CD4-positive, CD25-positive, alpha-beta regulatory T cell (primary cell): ENCODE measurements at regions not wholly inside any gene's neighbourhood (a gene's known extent, or its start where the extent isn't known, plus 50 kb on each side); places are given as distances from the start of the nearest gene placed in this dataset.

Experiments used
- ATAC-seq, 2 donors: fragments of 150-1000 bp; cut with Tn5 transposase; one replicate each; pipeline ENCODE4 v1.10.0; 2021; ENCODE audit warnings: low read depth in 2 of 2, moderate number of reproducible peaks in 2 of 2, moderate library complexity in 1 of 2
- DNase-seq, 3 donors: peaks; one replicate each; pipeline versions ENCODE4 v3.0.0 to v3.0.0-alpha.2; 2012 to 2022; ENCODE audit warnings: mixed read lengths in 1 of 3
- H3K27ac ChIP-seq: one replicate; pipeline ENCODE4 v1.7.0; 2013; ENCODE audit warnings: mild to moderate bottlenecking, low read length; ENCODE audit not compliant: insufficient read depth, poor library complexity, severe bottlenecking
- H3K27me3 ChIP-seq: one replicate; pipeline ENCODE4 v1.7.0; 2013; ENCODE audit warnings: low read length; ENCODE audit not compliant: control insufficient read depth, insufficient read depth
- H3K36me3 ChIP-seq: one replicate; pipeline ENCODE4 v1.7.0; 2013; ENCODE audit warnings: mild to moderate bottlenecking, low read length, moderate library complexity; ENCODE audit not compliant: control insufficient read depth, insufficient read depth
- H3K4me1 ChIP-seq: 2 replicates; pipeline ENCODE4 v1.7.0; 2013; ENCODE audit warnings: mild to moderate bottlenecking, low read length; ENCODE audit not compliant: insufficient read depth, control insufficient read depth, poor library complexity, severe bottlenecking
- H3K4me3 ChIP-seq: one replicate; pipeline ENCODE4 v1.7.0; 2013; ENCODE audit warnings: low read depth, mild to moderate bottlenecking, low read length, moderate library complexity
- H3K9me3 ChIP-seq, 2 experiments: 1 replicate in 1 of 2; 2 replicates in 1 of 2; pipeline ENCODE4 v1.7.0; 2013; ENCODE audit warnings: low read length in 2 of 2, mild to moderate bottlenecking in 1 of 2, moderate library complexity in 1 of 2; ENCODE audit not compliant: control insufficient read depth in 2 of 2
- H3K27ac Mint-ChIP-seq, 3 donors: one replicate each; pipeline ENCODE4 v1.8.0; 2020 to 2022; ENCODE audit warnings: mild to moderate bottlenecking in 3 of 3, mixed read lengths in 3 of 3, moderate library complexity in 2 of 3
- H3K27me3 Mint-ChIP-seq: one replicate; pipeline ENCODE4 v1.8.0; 2022; ENCODE audit warnings: mild to moderate bottlenecking, mixed read lengths
- H3K36me3 Mint-ChIP-seq: one replicate; pipeline ENCODE4 v1.8.0; 2020; ENCODE audit warnings: mixed read lengths
- H3K4me1 Mint-ChIP-seq, 4 donors: one replicate each; pipeline ENCODE4 v1.8.0; 2020 to 2022; ENCODE audit warnings: mixed read lengths in 4 of 4, mild to moderate bottlenecking in 1 of 4
- H3K4me3 Mint-ChIP-seq, 4 donors: one replicate each; pipeline ENCODE4 v1.8.0; 2020 to 2022; ENCODE audit warnings: mild to moderate bottlenecking in 4 of 4, mixed read lengths in 4 of 4, moderate library complexity in 3 of 4
- H3K9me3 Mint-ChIP-seq, 7 donors: one replicate each; pipeline ENCODE4 v1.8.0; 2020 to 2022; ENCODE audit warnings: mixed read lengths in 7 of 7, mild to moderate bottlenecking in 3 of 7, moderate library complexity in 2 of 7

DNA sequence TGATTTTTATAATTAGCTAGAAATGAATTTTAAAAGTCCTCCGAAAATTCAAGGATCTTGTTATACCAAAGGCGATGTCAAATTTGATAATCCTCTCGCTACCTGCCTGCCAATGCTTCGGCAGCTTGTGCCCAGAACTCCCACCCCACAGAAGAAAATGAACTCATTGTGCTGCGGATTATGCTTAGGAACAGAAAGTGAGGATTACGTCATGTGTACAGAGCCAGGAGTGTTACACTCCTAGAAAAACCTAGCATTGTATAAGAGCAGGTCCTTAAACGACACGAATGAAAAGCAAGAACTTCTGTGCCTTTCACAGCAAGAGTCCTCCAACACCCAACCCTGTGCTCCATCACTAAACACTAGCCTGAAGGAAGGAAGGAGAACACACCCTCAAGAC, 168.3 kb downstream of the RNF152 start:
- Mint-ChIP-seq H3K36me3 (no peaks in the 10 kb centered on the region), H3K4me3 (no peak overlapping the region), H3K27me3 (no peaks in the 10 kb centered on the region), H3K27ac (no peak overlapping the region), H3K4me1 (no peaks in the 10 kb centered on the region), H3K9me3 (peaks cover 0 to 4% (median 0%) of the 10 kb centered on the region in 7 donors)
- Histone ChIP-seq H3K9me3 (no peaks in the 10 kb centered on the region), H3K27ac (no peak overlapping the region), H3K36me3 (no peaks in the 10 kb centered on the region), H3K4me1 (no peaks in the 10 kb centered on the region), H3K27me3 (no peaks in the 10 kb centered on the region), H3K4me3 (no peak overlapping the region)
- ATAC-seq (no peak), DNase-seq (no peak)

GRCh38 chr18:61722247-61722646, 170.6 kb downstream of the RNF152 start:
- Histone ChIP-seq H3K9me3 (no peaks in the 10 kb centered on the region), H3K27ac (no peak overlapping the region), H3K36me3 (no peaks in the 10 kb centered on the region), H3K4me1 (no peaks in the 10 kb centered on the region), H3K4me3 (no peak overlapping the region), H3K27me3 (no peaks in the 10 kb centered on the region)
- no peak for ATAC-seq
- Mint-ChIP-seq H3K9me3 (peaks cover 0 to 4% (median 0%) of the 10 kb centered on the region in 7 donors), H3K4me3 (no peak overlapping the region), H3K27ac (no peak overlapping the region), H3K36me3 (no peaks in the 10 kb centered on the region), H3K4me1 (no peaks in the 10 kb centered on the region), H3K27me3 (no peaks in the 10 kb centered on the region)
- no peak for DNase-seq

- H3K4me3 ChIP-seq: no peak overlapping the region
- peaks cover 0 to 4% (median under 1%) of the 10 kb centered on the region in 7 donors for H3K9me3 Mint-ChIP-seq
- H3K36me3 Mint-ChIP-seq: no peaks in the 10 kb centered on the region
- H3K4me1 Mint-ChIP-seq: no peaks in the 10 kb centered on the region
- DNase-seq (no peak), ATAC-seq (no peak)
- H3K4me3 Mint-ChIP-seq: no peak overlapping the region
- H3K27me3 ChIP-seq: no peaks in the 10 kb centered on the region
- H3K9me3 ChIP-seq: no peaks in the 10 kb centered on the region
- H3K36me3 ChIP-seq: no peaks in the 10 kb centered on the region
- no peaks in the 10 kb centered on the region for H3K4me1 ChIP-seq
- no peak overlapping the region for H3K27ac Mint-ChIP-seq
- H3K27ac ChIP-seq: no peak overlapping the region
- H3K27me3 Mint-ChIP-seq: no peaks in the 10 kb centered on the region
These were observed 172.3 kb downstream of the RNF152 start for GRCh38 chr18:61720496-61720895.

GRCh38 chr18:61719671-61720070, 173.1 kb downstream of the RNF152 start:
- ATAC-seq (no peak), DNase-seq (no peak)
- H3K27me3 Mint-ChIP-seq: no peaks in the 10 kb centered on the region
- no peaks in the 10 kb centered on the region for H3K4me1 Mint-ChIP-seq
- Histone ChIP-seq H3K4me1 (no peaks in the 10 kb centered on the region), H3K27ac (no peak overlapping the region), H3K9me3 (no peaks in the 10 kb centered on the region), H3K27me3 (no peaks in the 10 kb centered on the region), H3K36me3 (no peaks in the 10 kb centered on the region), H3K4me3 (no peak overlapping the region)
- H3K27ac Mint-ChIP-seq: no peak overlapping the region
- no peaks in the 10 kb centered on the region for H3K36me3 Mint-ChIP-seq
- peaks cover 0 to 2% (median 0%) of the 10 kb centered on the region in 7 donors for H3K9me3 Mint-ChIP-seq
- H3K4me3 Mint-ChIP-seq: no peak overlapping the region

- Histone ChIP-seq H3K4me1 (no peaks in the 10 kb centered on the region), H3K4me3 (no peak overlapping the region), H3K27ac (no peak overlapping the region), H3K9me3 (no peaks in the 10 kb centered on the region), H3K27me3 (no peaks in the 10 kb centered on the region), H3K36me3 (no peaks in the 10 kb centered on the region)
- Mint-ChIP-seq H3K4me3 (no peak overlapping the region), H3K36me3 (no peaks in the 10 kb centered on the region), H3K27me3 (no peaks in the 10 kb centered on the region), H3K9me3 (peaks cover 0 to 2% (median 0%) of the 10 kb centered on the region in 7 donors), H3K27ac (no peak overlapping the region), H3K4me1 (no peaks in the 10 kb centered on the region)
- ATAC-seq (no peak), DNase-seq (no peak)
These were observed 173.9 kb downstream of the RNF152 start for GRCh38 chr18:61718944-61719343.

- DNase-seq (no peak), ATAC-seq (no peak)
- Histone ChIP-seq H3K4me3 (no peak overlapping the region), H3K27ac (no peak overlapping the region), H3K36me3 (no peaks in the 10 kb centered on the region), H3K9me3 (no peaks in the 10 kb centered on the region), H3K27me3 (no peaks in the 10 kb centered on the region), H3K4me1 (no peaks in the 10 kb centered on the region)
- H3K4me3 Mint-ChIP-seq: no peak overlapping the region
- H3K36me3 Mint-ChIP-seq: no peaks in the 10 kb centered on the region
- no peaks in the 10 kb centered on the region for H3K4me1 Mint-ChIP-seq
- H3K27me3 Mint-ChIP-seq: peaks cover 4% of the 10 kb centered on the region
- no peak overlapping the region for H3K27ac Mint-ChIP-seq
- H3K9me3 Mint-ChIP-seq: peaks cover 0 to 2% (median 0%) of the 10 kb centered on the region in 7 donors
These were observed 178.4 kb downstream of the RNF152 start for GRCh38 chr18:61714421-61714820.

DNA sequence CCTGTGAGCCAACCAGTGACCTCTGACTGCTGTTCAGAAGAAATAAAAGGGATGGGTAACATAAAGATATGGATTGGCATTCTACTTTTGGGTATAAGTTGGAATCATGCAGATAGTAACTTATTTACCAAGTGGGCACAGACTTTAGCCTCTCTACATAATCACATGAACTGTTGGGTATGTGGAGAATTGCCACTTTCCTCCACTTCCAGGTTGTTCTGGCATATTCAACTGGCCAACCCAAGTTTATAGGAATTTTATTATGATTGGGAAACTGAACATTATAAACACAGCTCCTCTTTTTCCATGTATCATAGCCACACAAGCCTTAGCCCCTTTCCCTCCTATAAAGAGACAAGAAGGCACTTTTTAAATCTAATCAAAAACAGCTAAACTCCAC, 179.3 kb downstream of the RNF152 start:
- no peak overlapping the region for H3K4me3 Mint-ChIP-seq
- Histone ChIP-seq H3K4me1 (no peaks in the 10 kb centered on the region), H3K4me3 (no peak overlapping the region), H3K36me3 (no peaks in the 10 kb centered on the region), H3K9me3 (no peaks in the 10 kb centered on the region), H3K27ac (no peak overlapping the region), H3K27me3 (no peaks in the 10 kb centered on the region)
- no peaks in the 10 kb centered on the region for H3K4me1 Mint-ChIP-seq
- peaks cover 0 to 2% (median 0%) of the 10 kb centered on the region in 7 donors for H3K9me3 Mint-ChIP-seq
- ATAC-seq (no peak), DNase-seq (no peak)
- H3K27ac Mint-ChIP-seq: no peak overlapping the region
- H3K27me3 Mint-ChIP-seq: peaks cover 4% of the 10 kb centered on the region
- no peaks in the 10 kb centered on the region for H3K36me3 Mint-ChIP-seq

GRCh38 chr18:61710082-61710620, 182.7 kb downstream of the RNF152 start:
- ATAC-seq (no peak), DNase-seq (no peak)
- no peak overlapping the region for H3K4me3 ChIP-seq
- no peaks in the 10 kb centered on the region for H3K4me1 ChIP-seq
- Mint-ChIP-seq H3K4me3 (no peak overlapping the region), H3K36me3 (no peaks in the 10 kb centered on the region), H3K4me1 (no peaks in the 10 kb centered on the region), H3K27me3 (peaks cover 4% of the 10 kb centered on the region), H3K27ac (no peak overlapping the region), H3K9me3 (peaks cover 0 to 2% (median 0%) of the 10 kb centered on the region in 7 donors)
- H3K27me3 ChIP-seq: no peaks in the 10 kb centered on the region
- no peaks in the 10 kb centered on the region for H3K9me3 ChIP-seq
- H3K36me3 ChIP-seq: no peaks in the 10 kb centered on the region
- no peak overlapping the region for H3K27ac ChIP-seq
